ENCODE measurements at regions not wholly inside any gene's neighbourhood (a gene's known extent, or its start where the extent isn't known, plus 50 kb on each side); places are given as distances from the start of the nearest gene placed in this dataset.

GRCh38 chr5:23284656-23285055 is 222.8 kb upstream of the PRDM9 start:
- TF ChIP-seq POLR2AphosphoS5 (IDR thresholded peaks at IDR 0.05; ENCODE audit: low read depth, low read length) (no peak), TAF1 (IDR thresholded peaks at IDR 0.05; ENCODE audit: borderline replicate concordance, insufficient read depth, low read length) (no peak), FOXP2 (optimal IDR thresholded peaks at IDR 0.05; ENCODE audit: borderline replicate concordance, extremely low read depth, extremely low read length, insufficient read depth) (no peak), SIN3A (IDR thresholded peaks at IDR 0.05; ENCODE audit: borderline replicate concordance, insufficient read depth, low read length) (no peak), REST (IDR thresholded peaks at IDR 0.05; ENCODE audit: insufficient read depth in 1 of 2, low read depth in 2 of 2, low read length in 2 of 2) (no peak)

Data from PFSK-1 (cell line).